AG09319 (cell line): ENCODE measurements at regions not wholly inside any gene's neighbourhood (a gene's known extent, or its start where the extent isn't known, plus 50 kb on each side); places are given as distances from the start of the nearest gene placed in this dataset.

Experiments used
- DNase-seq: peaks from one replicate; pipeline ENCODE4 v3.0.0-alpha.2; 2010; ENCODE audit warnings: low read depth; ENCODE audit errors: extremely low read depth
- CTCF ChIP-seq: IDR thresholded peaks from 2 replicates; pipeline ENCODE4 v1.5.1; 2011; ENCODE audit warnings: low read depth, mild to moderate bottlenecking, inconsistent platforms, low read length, moderate library complexity

- no peak for TF ChIP-seq CTCF
- DNase-seq: no peak
These were observed 73.2 kb upstream of the C1QTNF7 start for GRCh38 chr4:15354371-15355297.

GRCh38 chr4:15361529-15361928, 66.3 kb upstream of the C1QTNF7 start:
- TF ChIP-seq CTCF: no peak
- DNase-seq: no peak

GRCh38 chr4:15362541-15362940, 65.3 kb upstream of the C1QTNF7 start:
- TF ChIP-seq CTCF: no peak
- DNase-seq: no peak

GRCh38 chr4:15364183-15364582, 63.6 kb upstream of the C1QTNF7 start:
- no peak for TF ChIP-seq CTCF

GRCh38 chr4:15365641-15366040, 62.2 kb upstream of the C1QTNF7 start:
- no peak for DNase-seq
- no peak for TF ChIP-seq CTCF

More at GRCh38 chr4:15364183-15364582, 63.6 kb upstream of the C1QTNF7 start:
- DNase-seq: no peak

GRCh38 chr4:15366721-15367120, 61.1 kb upstream of the C1QTNF7 start:
- TF ChIP-seq CTCF: no peak

GRCh38 chr4:15368856-15369255, 59.0 kb upstream of the C1QTNF7 start:
- no peak for DNase-seq
- no peak for TF ChIP-seq CTCF

More at GRCh38 chr4:15366721-15367120, 61.1 kb upstream of the C1QTNF7 start:
- DNase-seq: no peak
